SK-N-SH treated with all-trans-retinoic acid at 6 μM for 48 hours (cell line): ENCODE measurements at regions not wholly inside any gene's neighbourhood (a gene's known extent, or its start where the extent isn't known, plus 50 kb on each side); places are given as distances from the start of the nearest gene placed in this dataset.

ENCODE experiments used
- CREB5 ChIP-seq: fragments of 250-450 bp; sonication (Bioruptor Pico); IDR thresholded peaks from 2 replicates; pipeline ENCODE4 v1.5.1; 2020; ENCODE audit warnings: low read depth, mild to moderate bottlenecking, moderate library complexity
- CSRNP3 ChIP-seq: fragments of 250-450 bp; sonication (Bioruptor Pico); IDR thresholded peaks from 2 replicates; pipeline ENCODE4 v1.5.1; 2021; ENCODE audit warnings: mild to moderate bottlenecking, moderate library complexity
- PATZ1 ChIP-seq: fragments of 250-450 bp; sonication (Bioruptor Pico); IDR thresholded peaks from 2 replicates; pipeline ENCODE4 v1.8.0; 2020; ENCODE audit warnings: mild to moderate bottlenecking, moderate library complexity, borderline replicate concordance
- POU6F1 ChIP-seq: fragments of 250-450 bp; sonication (Bioruptor Pico); IDR thresholded peaks from 2 replicates; pipeline ENCODE4 v1.8.0; 2021; ENCODE audit warnings: low read depth, mild to moderate bottlenecking, moderate library complexity, borderline replicate concordance
- RARB ChIP-seq: fragments of 250-450 bp; sonication (Bioruptor Pico); IDR thresholded peaks from 2 replicates; pipeline ENCODE4 v1.8.0; 2021; ENCODE audit warnings: mild to moderate bottlenecking, moderate library complexity
- TSHZ2 ChIP-seq: fragments of 250-450 bp; sonication (Bioruptor Pico); IDR thresholded peaks from 2 replicates; pipeline ENCODE4 v1.5.0; 2020; ENCODE audit warnings: mild to moderate bottlenecking, moderate library complexity
- ZFP30 ChIP-seq: fragments of 450-650 bp; formaldehyde crosslinking; IDR thresholded peaks from 2 replicates; pipeline ENCODE4 v1.5.0; 2022; ENCODE audit warnings: mild to moderate bottlenecking, moderate library complexity

GRCh38 chr20:39849171-39849570 lies 839.9 kb downstream of the MAFB start:
- TF ChIP-seq RARB (no peak), CREB5 (CRISPR knock-in tag) (no peak), CSRNP3 (no peak), TSHZ2 (CRISPR knock-in tag) (no peak), ZFP30 (CRISPR knock-in tag) (no peak), PATZ1 (CRISPR knock-in tag) (no peak), POU6F1 (CRISPR knock-in tag) (no peak)
